HepG2 (cell line): ENCODE measurements at regions not wholly inside any gene's neighbourhood (a gene's known extent, or its start where the extent isn't known, plus 50 kb on each side); places are given as distances from the start of the nearest gene placed in this dataset.

Experiments
- BCLAF1 ChIP-seq: fragments of 450-650 bp; IDR thresholded peaks from 2 replicates; pipeline ENCODE4 v1.6.1; 2017; ENCODE audit warnings: mild to moderate bottlenecking
- CHD2 ChIP-seq: IDR thresholded peaks from 2 replicates; pipeline ENCODE4 v1.6.1; 2011; ENCODE audit warnings: low read depth, low read length, improper control_type of control experiment
- CREB3 ChIP-seq: sonication (generic); formaldehyde crosslinking; IDR thresholded peaks from 2 replicates; pipeline ENCODE4 v1.5.0; 2020; ENCODE audit warnings: missing genetic modification reagents
- FOXA1 ChIP-seq, 2 experiments: fragments of 450-650 bp in 1 of 2; sonication (generic) in 1 of 2; formaldehyde crosslinking in 1 of 2; IDR thresholded peaks; 2 replicates each; pipeline versions ENCODE4 v1.4.0 to v1.6.1; 2016 to 2020; ENCODE audit warnings: missing genetic modification reagents in 1 of 2
- IRX3 ChIP-seq: sonication (generic); formaldehyde crosslinking; IDR thresholded peaks from 2 replicates; pipeline ENCODE4 v1.8.1; 2023; ENCODE audit warnings: mild to moderate bottlenecking, low read depth, missing genetic modification reagents, borderline replicate concordance
- MEIS2 ChIP-seq: sonication (generic); formaldehyde crosslinking; IDR thresholded peaks from 2 replicates; pipeline ENCODE4 v1.9.0; 2021; ENCODE audit warnings: mild to moderate bottlenecking, missing genetic modification reagents
- NR2C2 ChIP-seq: sonication (generic); formaldehyde crosslinking; IDR thresholded peaks from 2 replicates; pipeline ENCODE4 v1.4.0; 2020; ENCODE audit warnings: missing genetic modification reagents, mild to moderate bottlenecking, moderate library complexity, borderline replicate concordance
- ONECUT2 ChIP-seq: sonication (generic); formaldehyde crosslinking; IDR thresholded peaks from 2 replicates; pipeline ENCODE4 v1.4.0; 2020; ENCODE audit warnings: missing genetic modification reagents
- RFX5 ChIP-seq: IDR thresholded peaks from 2 replicates; pipeline ENCODE4 v1.6.1; 2011; ENCODE audit warnings: low read depth, low read length, improper control_type of control experiment
- SIX1 ChIP-seq: sonication (generic); formaldehyde crosslinking; IDR thresholded peaks from 2 replicates; pipeline ENCODE4 v1.4.0; 2020; ENCODE audit warnings: missing genetic modification reagents, borderline replicate concordance
- SIX4 ChIP-seq: sonication (generic); formaldehyde crosslinking; IDR thresholded peaks from 2 replicates; pipeline ENCODE4 v1.4.0; 2020; ENCODE audit warnings: missing genetic modification reagents
- ZBTB4 ChIP-seq: sonication (generic); formaldehyde crosslinking; IDR thresholded peaks from 2 replicates; pipeline ENCODE4 v1.4.0; 2020; ENCODE audit warnings: missing genetic modification reagents, mild to moderate bottlenecking, borderline replicate concordance
- ZBTB7B ChIP-seq: sonication (generic); formaldehyde crosslinking; IDR thresholded peaks from 2 replicates; pipeline ENCODE4 v1.4.0; 2020; ENCODE audit warnings: missing genetic modification reagents
- ZKSCAN1 ChIP-seq: fragments of 150-350 bp; IDR thresholded peaks from 2 replicates; pipeline ENCODE4 v1.6.1; 2014; ENCODE audit warnings: low read length
- ZNF20 ChIP-seq: sonication (generic); formaldehyde crosslinking; IDR thresholded peaks from 2 replicates; pipeline ENCODE4 v1.4.0; 2020; ENCODE audit warnings: mild to moderate bottlenecking, moderate library complexity, missing genetic modification reagents
- ZNF329 ChIP-seq: sonication (generic); formaldehyde crosslinking; IDR thresholded peaks from 2 replicates; pipeline ENCODE4 v1.9.0; 2021; ENCODE audit warnings: low read depth, mild to moderate bottlenecking, missing genetic modification reagents
- ZNF530 ChIP-seq: sonication (generic); formaldehyde crosslinking; IDR thresholded peaks from 2 replicates; pipeline ENCODE4 v1.5.0; 2020; ENCODE audit warnings: low read depth, mild to moderate bottlenecking, missing genetic modification reagents
- ZNF549 ChIP-seq: sonication (generic); formaldehyde crosslinking; IDR thresholded peaks from 2 replicates; pipeline ENCODE4 v1.5.0; 2020; ENCODE audit warnings: missing genetic modification reagents
- ZNF605 ChIP-seq: sonication (generic); formaldehyde crosslinking; IDR thresholded peaks from 2 replicates; pipeline ENCODE4 v1.8.0; 2022; ENCODE audit warnings: mild to moderate bottlenecking, missing genetic modification reagents
- ZNF704 ChIP-seq: sonication (generic); formaldehyde crosslinking; IDR thresholded peaks from 2 replicates; pipeline ENCODE4 v1.8.1; 2023; ENCODE audit warnings: mild to moderate bottlenecking, inconsistent platforms, moderate library complexity, missing genetic modification reagents, borderline replicate concordance
- ZXDC ChIP-seq: sonication (generic); formaldehyde crosslinking; IDR thresholded peaks from 2 replicates; pipeline ENCODE4 v1.5.0; 2020; ENCODE audit warnings: mild to moderate bottlenecking, missing genetic modification reagents

- TF ChIP-seq ZNF20 (no peak), ZKSCAN1 (no peak), ZBTB7B (no peak), FOXA1 (IDR thresholded peaks at IDR 0.05) (peak; percentile 51; the same call in 1 of the 2 replicates), FOXA1 (CRISPR knock-in tag; IDR thresholded peaks at IDR 0.05) (peak; percentile 85), ZBTB4 (CRISPR knock-in tag) (no peak), IRX3 (CRISPR knock-in tag) (no peak), BCLAF1 (no peak), SIX1 (CRISPR knock-in tag) (peak; percentile 55; the same call in 1 of the 2 replicates), MEIS2 (CRISPR knock-in tag) (no peak), RFX5 (no peak), ZNF704 (CRISPR knock-in tag) (no peak), ZXDC (no peak), NR2C2 (CRISPR knock-in tag) (no peak), CHD2 (no peak), SIX4 (no peak), ZNF530 (CRISPR knock-in tag) (no peak), CREB3 (CRISPR knock-in tag) (no peak), ZNF605 (CRISPR knock-in tag) (no peak), ZNF549 (CRISPR knock-in tag) (no peak), ONECUT2 (no peak), ZNF329 (CRISPR knock-in tag) (no peak)
Observed at GRCh38 chr3:110743202-110743601, 328.4 kb upstream of the NECTIN3 start (continued).
